ENCODE measurements at regions not wholly inside any gene's neighbourhood (a gene's known extent, or its start where the extent isn't known, plus 50 kb on each side); places are given as distances from the start of the nearest gene placed in this dataset.

GRCh38 chr5:91703128-91703527 lies 320.0 kb upstream of the ARRDC3 start:
- Histone ChIP-seq H3K4me1 (no peaks in the 10 kb centered on the region), H3K4me3 (no peak overlapping the region), H3K27me3 (no peaks in the 10 kb centered on the region), H3K9me3 (no peaks in the 10 kb centered on the region), H3K27ac (no peak overlapping the region), H3K36me3 (no peaks in the 10 kb centered on the region)
- TF ChIP-seq CTCF (IDR thresholded peaks at IDR 0.05), result no peak
- intact Hi-C loops (cut with DNase I; ENCODE audit: low total_unique reads), result no loop called here
- DNase-seq, result no peak

- Histone ChIP-seq H3K27ac (no peak overlapping the region), H3K36me3 (no peaks in the 10 kb centered on the region), H3K27me3 (no peaks in the 10 kb centered on the region), H3K4me1 (no peaks in the 10 kb centered on the region), H3K4me3 (no peak overlapping the region), H3K9me3 (no peaks in the 10 kb centered on the region)
- no peak for TF ChIP-seq CTCF (IDR thresholded peaks at IDR 0.05)
- DNase-seq, result no peak
- intact Hi-C loops (cut with DNase I; ENCODE audit: low total_unique reads), result no loop called here
Observed at GRCh38 chr5:91699429-91699828, 316.3 kb upstream of the ARRDC3 start.

GRCh38 chr5:91691592-91691991 lies 308.5 kb upstream of the ARRDC3 start:
- no peaks in the 10 kb centered on the region for H3K27me3 ChIP-seq
- no peak for TF ChIP-seq CTCF (IDR thresholded peaks at IDR 0.05)
- intact Hi-C loops (cut with DNase I; ENCODE audit: low total_unique reads), result no loop called here
- no peak overlapping the region for H3K27ac ChIP-seq
- H3K9me3 ChIP-seq, result no peaks in the 10 kb centered on the region
- DNase-seq, result no peak
- H3K36me3 ChIP-seq, result no peaks in the 10 kb centered on the region
- no peaks in the 10 kb centered on the region for H3K4me1 ChIP-seq
- no peak overlapping the region for H3K4me3 ChIP-seq

- H3K36me3 ChIP-seq, result no peaks in the 10 kb centered on the region
- no peaks in the 10 kb centered on the region for H3K4me1 ChIP-seq
- H3K27me3 ChIP-seq, result no peaks in the 10 kb centered on the region
- no peak overlapping the region for H3K4me3 ChIP-seq
- DNase-seq, result no peak
- no peaks in the 10 kb centered on the region for H3K9me3 ChIP-seq
- intact Hi-C loops (cut with DNase I; ENCODE audit: low total_unique reads), result no loop called here
- H3K27ac ChIP-seq, result no peak overlapping the region
- TF ChIP-seq CTCF (IDR thresholded peaks at IDR 0.05), result no peak
Observed at GRCh38 chr5:91690921-91691320, 307.8 kb upstream of the ARRDC3 start.

- no peak for DNase-seq
Observed at GRCh38 chr5:91687430-91687829, 304.3 kb upstream of the ARRDC3 start.

More at GRCh38 chr5:91687430-91687829, 304.3 kb upstream of the ARRDC3 start:
- H3K9me3 ChIP-seq, result no peaks in the 10 kb centered on the region
- intact Hi-C loops (cut with DNase I; ENCODE audit: low total_unique reads), result no loop called here
- no peaks in the 10 kb centered on the region for H3K36me3 ChIP-seq
- no peak overlapping the region for H3K27ac ChIP-seq
- H3K4me3 ChIP-seq, result no peak overlapping the region
- H3K27me3 ChIP-seq, result no peaks in the 10 kb centered on the region
- TF ChIP-seq CTCF (IDR thresholded peaks at IDR 0.05), result no peak
- H3K4me1 ChIP-seq, result no peaks in the 10 kb centered on the region

Measured in tibial artery (tissue), 4 donors.